Stomach (tissue), 8 donors: ENCODE measurements at regions not wholly inside any gene's neighbourhood (a gene's known extent, or its start where the extent isn't known, plus 50 kb on each side); places are given as distances from the start of the nearest gene placed in this dataset.

Experiments used
- DNase-seq, 2 donors: peaks; one replicate each; pipeline versions ENCODE4 v3.0.0 to v3.0.0-alpha.2; 2013 to 2019
- H3K27ac ChIP-seq, 5 donors: fragments of 200-600 bp in 4 of 5; sonication (generic) in 4 of 5; one replicate each; pipeline ENCODE4 v1.5.1; 2013 to 2019; ENCODE audit warnings: mild to moderate bottlenecking in 1 of 5, moderate library complexity in 1 of 5
- H3K27me3 ChIP-seq, 3 donors: fragments of 200-600 bp; sonication (generic); one replicate each; pipeline ENCODE4 v1.5.1; 2017 to 2019; ENCODE audit warnings: mixed run types in 1 of 3
- H3K36me3 ChIP-seq, 4 donors: fragments of 200-600 bp; sonication (generic); 1 replicate in 3 of 4; 2 replicates in 1 of 4; pipeline ENCODE4 v1.5.1; 2016 to 2019
- H3K4me1 ChIP-seq, 4 donors: fragments of 200-600 bp; sonication (generic); one replicate each; pipeline ENCODE4 v1.5.1; 2016 to 2019
- H3K4me3 ChIP-seq, 4 donors: fragments of 200-600 bp; sonication (generic) in 3 of 4; one replicate each; pipeline ENCODE4 v1.5.1; 2016 to 2019; ENCODE audit warnings: mild to moderate bottlenecking in 1 of 4
- H3K9me3 ChIP-seq, 4 donors: fragments of 200-600 bp; sonication (generic); one replicate each; pipeline ENCODE4 v1.5.1; 2016 to 2019
- EP300 ChIP-seq: sonication (generic); formaldehyde crosslinking; IDR thresholded peaks from one replicate; pipeline ENCODE4 v1.6.1; 2017; ENCODE audit warnings: antibody characterized with exemption
- POLR2A ChIP-seq, 4 donors: fragments of 450-650 bp; IDR thresholded peaks; one replicate each; pipeline ENCODE4 v1.6.1; 2016; ENCODE audit warnings: antibody characterized with exemption in 4 of 4, control low read depth in 2 of 4, mild to moderate bottlenecking in 1 of 4, moderate library complexity in 1 of 4
- POLR2AphosphoS5 ChIP-seq, 3 donors: sonication (generic); formaldehyde crosslinking; IDR thresholded peaks; one replicate each; pipeline ENCODE4 v1.6.1; 2016; ENCODE audit warnings: antibody characterized with exemption in 3 of 3
- WGBS, 5 donors: extraction: QIAGEN DNeasy Blood & Tissue Kit in 3 of 5; methylation state at CpG; one replicate each; pipeline versions ENCODE4 v1.1.5 to v1.1.7; 2013 to 2018; 5-methylcytosine and 5-hydroxymethylcytosine counted together
- intact Hi-C: fragments of 100-400 bp; cut with DNase I; formaldehyde crosslinking; loops from one replicate; pipeline ENCODE4 v1.15.1; 2023; ENCODE audit warnings: low total_unique reads
- TF ChIP-seq, protein P1 (sequence below), 7 experiments: fragments of 450-650 bp in 4 of 7; fragments of 200-600 bp in 3 of 7; sonication (generic) in 3 of 7; IDR thresholded peaks; one replicate each; pipeline ENCODE4 v1.5.1; 2016 to 2019; ENCODE audit warnings: antibody characterized with exemption in 7 of 7, control low read depth in 2 of 7, mild to moderate bottlenecking in 1 of 7
- donor health status: healthy with polysubstance abuse.
- donor health status: Bipolar disorder and iron deficiency.
- donor health status: healthy.

- WGBS, 5 donors, result 46 to 67% (median 55%) methylated on average over 12 of the region's 12 CpGs
- no peaks in the 10 kb centered on the region for H3K4me1 ChIP-seq
- peaks cover 0 to 4% (median 0%) of the 10 kb centered on the region in 3 donors for H3K27me3 ChIP-seq
- DNase-seq, result no peak
- H3K4me3 ChIP-seq, result no peak overlapping the region
- no peak overlapping the region for H3K27ac ChIP-seq
- TF ChIP-seq EP300 (no peak), POLR2A (IDR thresholded peaks at IDR 0.05) (no peak), POLR2AphosphoS5 (IDR thresholded peaks at IDR 0.05) (no peak)
- TF ChIP-seq, protein P1, sequence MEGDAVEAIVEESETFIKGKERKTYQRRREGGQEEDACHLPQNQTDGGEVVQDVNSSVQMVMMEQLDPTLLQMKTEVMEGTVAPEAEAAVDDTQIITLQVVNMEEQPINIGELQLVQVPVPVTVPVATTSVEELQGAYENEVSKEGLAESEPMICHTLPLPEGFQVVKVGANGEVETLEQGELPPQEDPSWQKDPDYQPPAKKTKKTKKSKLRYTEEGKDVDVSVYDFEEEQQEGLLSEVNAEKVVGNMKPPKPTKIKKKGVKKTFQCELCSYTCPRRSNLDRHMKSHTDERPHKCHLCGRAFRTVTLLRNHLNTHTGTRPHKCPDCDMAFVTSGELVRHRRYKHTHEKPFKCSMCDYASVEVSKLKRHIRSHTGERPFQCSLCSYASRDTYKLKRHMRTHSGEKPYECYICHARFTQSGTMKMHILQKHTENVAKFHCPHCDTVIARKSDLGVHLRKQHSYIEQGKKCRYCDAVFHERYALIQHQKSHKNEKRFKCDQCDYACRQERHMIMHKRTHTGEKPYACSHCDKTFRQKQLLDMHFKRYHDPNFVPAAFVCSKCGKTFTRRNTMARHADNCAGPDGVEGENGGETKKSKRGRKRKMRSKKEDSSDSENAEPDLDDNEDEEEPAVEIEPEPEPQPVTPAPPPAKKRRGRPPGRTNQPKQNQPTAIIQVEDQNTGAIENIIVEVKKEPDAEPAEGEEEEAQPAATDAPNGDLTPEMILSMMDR (IDR thresholded peaks at IDR 0.05), result no peak
- intact Hi-C loops, result no loop called here
- H3K36me3 ChIP-seq, result no peaks in the 10 kb centered on the region
- H3K9me3 ChIP-seq, result peaks cover 0 to 6% (median 0%) of the 10 kb centered on the region in 4 donors
Measured at GRCh38 chr5:5953584-5954274, 424.6 kb downstream of the MED10 start.

- H3K36me3 ChIP-seq, result no peaks in the 10 kb centered on the region
- no peaks in the 10 kb centered on the region for H3K4me1 ChIP-seq
- H3K27me3 ChIP-seq, result peaks cover 0 to 4% (median 0%) of the 10 kb centered on the region in 3 donors
- TF ChIP-seq POLR2AphosphoS5 (IDR thresholded peaks at IDR 0.05), result no peak
- TF ChIP-seq EP300, result no peak
- TF ChIP-seq, protein P1 (IDR thresholded peaks at IDR 0.05), result no peak
- no peak for TF ChIP-seq POLR2A (IDR thresholded peaks at IDR 0.05)
- no peak for DNase-seq
- 52 to 65% (median 64%) methylated on average over 3 of the region's 3 CpGs for WGBS, 5 donors
- intact Hi-C loops, result no loop called here
- peaks cover 0 to under 1% (median 0%) of the 10 kb centered on the region in 4 donors for H3K9me3 ChIP-seq
- no peak overlapping the region for H3K27ac ChIP-seq
- H3K4me3 ChIP-seq, result no peak overlapping the region
Measured at GRCh38 chr5:5951953-5952352, 426.4 kb downstream of the MED10 start.

- 35 to 51% (median 44%) methylated on average over 5 of the region's 5 CpGs for WGBS, 5 donors
- TF ChIP-seq, protein P1 (IDR thresholded peaks at IDR 0.05), result no peak
- TF ChIP-seq EP300 (no peak), POLR2AphosphoS5 (IDR thresholded peaks at IDR 0.05) (no peak), POLR2A (IDR thresholded peaks at IDR 0.05) (no peak)
Measured at GRCh38 chr5:5950658-5951057, 427.7 kb downstream of the MED10 start.

GRCh38 chr5:5941486-5941885 lies 436.9 kb downstream of the MED10 start:
- no peak for DNase-seq
- 73 to 89% (median 83%) methylated on average over 5 of the region's 5 CpGs for WGBS, 5 donors
- H3K4me3 ChIP-seq, result no peak overlapping the region
- H3K36me3 ChIP-seq, result no peaks in the 10 kb centered on the region
- no peak overlapping the region for H3K27ac ChIP-seq
- intact Hi-C loops, result no loop called here
- no peaks in the 10 kb centered on the region for H3K9me3 ChIP-seq
- TF ChIP-seq POLR2AphosphoS5 (IDR thresholded peaks at IDR 0.05), result no peak
- TF ChIP-seq, protein P1 (IDR thresholded peaks at IDR 0.05), result no peak
- TF ChIP-seq POLR2A (IDR thresholded peaks at IDR 0.05), result no peak
- TF ChIP-seq EP300, result no peak
- H3K27me3 ChIP-seq, result no peaks in the 10 kb centered on the region
- no peaks in the 10 kb centered on the region for H3K4me1 ChIP-seq

More at GRCh38 chr5:5950658-5951057, 427.7 kb downstream of the MED10 start:
- no peaks in the 10 kb centered on the region for H3K4me1 ChIP-seq
- H3K27ac ChIP-seq, result no peak overlapping the region
- no peaks in the 10 kb centered on the region for H3K36me3 ChIP-seq
- peaks cover 0 to 4% (median 0%) of the 10 kb centered on the region in 3 donors for H3K27me3 ChIP-seq
- DNase-seq, result no peak
- H3K9me3 ChIP-seq, result no peaks in the 10 kb centered on the region
- no peak overlapping the region for H3K4me3 ChIP-seq
- intact Hi-C loops, result no loop called here
